H1 (cell line): ENCODE measurements at regions not wholly inside any gene's neighbourhood (a gene's known extent, or its start where the extent isn't known, plus 50 kb on each side); places are given as distances from the start of the nearest gene placed in this dataset.

Experiments used
- CTCF ChIA-PET: fragments of 300-600 bp; sonication (Branson Sonifier 250); formaldehyde crosslinking; loops from one replicate; lab custom pipeline; 2021; ENCODE audit not compliant: partially characterized antibody; lab: Charles Lee
- POLR2A ChIA-PET: fragments of 300-600 bp; sonication (Branson Sonifier 250); formaldehyde crosslinking; loops from one replicate; lab custom pipeline; 2021; ENCODE audit warnings: inconsistent platforms; ENCODE audit not compliant: partially characterized antibody; lab: Charles Lee
- DNase-seq, 2 experiments: peaks; one replicate each; pipeline versions ENCODE4 v3.0.0 to v3.0.0-alpha.2; 2010 to 2022; ENCODE audit warnings: low spot score in 2 of 2, low read depth in 1 of 2, mixed read lengths in 1 of 2
- FAIRE-seq: peaks from 2 replicates; lab custom pipeline; 2011; peaks lifted over from hg19 to GRCh38; lab: Jason Lieb, UNC
- H2AFZ ChIP-seq: 2 replicates; pipeline ENCODE4 v1.8.1; 2012; ENCODE audit warnings: low read length, inconsistent platforms
- H2AK5ac ChIP-seq: 2 replicates; pipeline ENCODE4 v1.6.1; 2013; ENCODE audit warnings: low read depth, low read length
- H2BK120ac ChIP-seq: replicated peaks from 2 replicates; pipeline ENCODE3; 2013; ENCODE audit warnings: low read depth, low read length, inconsistent platforms
- H2BK12ac ChIP-seq: 2 replicates; pipeline ENCODE4 v1.6.1; 2013; ENCODE audit warnings: low read depth, low read length
- H2BK15ac ChIP-seq: 2 replicates; pipeline ENCODE4 v1.6.1; 2013; ENCODE audit warnings: low read length
- H2BK20ac ChIP-seq: 2 replicates; pipeline ENCODE4 v1.6.1; 2013; ENCODE audit warnings: low read length
- H2BK5ac ChIP-seq: 2 replicates; pipeline ENCODE4 v1.6.1; 2013; ENCODE audit warnings: low read depth, low read length
- H3K14ac ChIP-seq: 2 replicates; pipeline ENCODE4 v1.6.1; 2013; ENCODE audit warnings: inconsistent platforms; ENCODE audit not compliant: insufficient read length
- H3K18ac ChIP-seq: 2 replicates; pipeline ENCODE4 v1.6.1; 2013; ENCODE audit warnings: low read length; ENCODE audit errors: extremely low read depth
- H3K23ac ChIP-seq: 2 replicates; pipeline ENCODE4 v1.6.1; 2013; ENCODE audit warnings: inconsistent platforms; ENCODE audit not compliant: insufficient read length
- H3K23me2 ChIP-seq: 2 replicates; pipeline ENCODE4 v1.6.1; 2013; ENCODE audit warnings: low read depth, low read length
- H3K27ac ChIP-seq: 2 replicates; pipeline ENCODE4 v1.6.1; 2011; ENCODE audit warnings: low read depth, low read length, inconsistent platforms
- H3K27me3 ChIP-seq, 4 experiments: replicated peaks in 1 of 4; 1 replicate in 1 of 4; 2 replicates in 3 of 4; pipeline versions ENCODE4 v1.6.1 to v1.8.1; 2011 to 2013; ENCODE audit warnings: low read length in 3 of 4, mild to moderate bottlenecking in 3 of 4, inconsistent platforms in 2 of 4, mixed read lengths in 2 of 4, moderate library complexity in 1 of 4; ENCODE audit not compliant: control insufficient read depth in 3 of 4, insufficient read depth in 3 of 4; ENCODE audit errors: extremely low read depth in 1 of 4
- H3K36me3 ChIP-seq, 4 experiments: 2 replicates each; pipeline versions ENCODE4 v1.6.1 to v1.8.1; 2011 to 2013; ENCODE audit warnings: mild to moderate bottlenecking in 4 of 4, low read length in 3 of 4, moderate library complexity in 2 of 4, control low read depth in 1 of 4, inconsistent platforms in 1 of 4; ENCODE audit not compliant: insufficient read depth in 4 of 4, control insufficient read depth in 2 of 4
- H3K4ac ChIP-seq: replicated peaks from 2 replicates; pipeline ENCODE3; 2013; ENCODE audit warnings: low read length, low read depth, mixed read lengths, inconsistent platforms; ENCODE audit not compliant: insufficient read length
- H3K4me1 ChIP-seq, 4 experiments: replicated peaks in 1 of 4; 1 replicate in 1 of 4; 2 replicates in 3 of 4; pipeline versions ENCODE4 v1.6.1 to v1.8.1; 2011 to 2013; ENCODE audit warnings: low read length in 3 of 4, inconsistent platforms in 2 of 4, mixed read lengths in 1 of 4; ENCODE audit not compliant: insufficient read depth in 4 of 4, control insufficient read depth in 3 of 4
- H3K4me2 ChIP-seq, 2 experiments: 2 replicates each; pipeline versions ENCODE4 v1.6.1 to v1.8.1; 2011 to 2013; ENCODE audit warnings: low read depth in 2 of 2, low read length in 2 of 2, control low read depth in 1 of 2, inconsistent platforms in 1 of 2, mild to moderate bottlenecking in 1 of 2; ENCODE audit not compliant: insufficient read depth in 1 of 2
- H3K4me3 ChIP-seq, 4 experiments: fragments of 200-600, 300-600 bp in 1 of 4; sonication (generic), shearing (Covaris generic), sonication (Bioruptor Twin) in 1 of 4; 2 replicates each; pipeline versions ENCODE4 v1.5.1 to v1.8.1; 2011 to 2016; ENCODE audit warnings: low read length in 4 of 4, low read depth in 3 of 4, control low read depth in 2 of 4, inconsistent platforms in 2 of 4, mild to moderate bottlenecking in 2 of 4, mixed read lengths in 1 of 4, moderate library complexity in 1 of 4; ENCODE audit not compliant: insufficient read depth in 2 of 4; ENCODE audit errors: extremely low read depth in 1 of 4
- H3K56ac ChIP-seq: replicated peaks from 2 replicates; pipeline ENCODE3; 2013; ENCODE audit warnings: low read depth, mild to moderate bottlenecking, mixed read lengths, low read length, inconsistent platforms; ENCODE audit not compliant: insufficient read length
- H3K79me1 ChIP-seq: 2 replicates; pipeline ENCODE4 v1.6.1; 2013; ENCODE audit warnings: low read depth, low read length, control low read depth
- H3K79me2 ChIP-seq, 2 experiments: 2 replicates each; pipeline versions ENCODE4 v1.6.1 to v1.8.1; 2012 to 2013; ENCODE audit warnings: low read length in 2 of 2, mild to moderate bottlenecking in 2 of 2, inconsistent platforms in 1 of 2; ENCODE audit not compliant: insufficient read depth in 2 of 2, control insufficient read depth in 1 of 2
- H3K9ac ChIP-seq, 4 experiments: replicated peaks in 1 of 4; 1 replicate in 1 of 4; 2 replicates in 3 of 4; pipeline versions ENCODE4 v1.6.1 to v1.8.1; 2011 to 2013; ENCODE audit warnings: low read depth in 3 of 4, low read length in 3 of 4, control low read depth in 2 of 4, mild to moderate bottlenecking in 2 of 4, moderate library complexity in 2 of 4, inconsistent platforms in 1 of 4; ENCODE audit errors: extremely low read depth in 1 of 4
- H3K9me3 ChIP-seq, 2 experiments: 2 replicates each; pipeline versions ENCODE4 v1.6.1 to v1.8.1; 2012 to 2013; ENCODE audit warnings: mild to moderate bottlenecking in 2 of 2, moderate library complexity in 2 of 2, control low read depth in 1 of 2, inconsistent platforms in 1 of 2, low read depth in 1 of 2, low read length in 1 of 2, mixed read lengths in 1 of 2; ENCODE audit not compliant: insufficient read depth in 2 of 2
- H4K20me1 ChIP-seq, 2 experiments: replicated peaks in 1 of 2; 2 replicates each; pipeline versions ENCODE3 to v1.8.1; 2011 to 2013; ENCODE audit warnings: inconsistent platforms in 2 of 2, low read length in 2 of 2, mild to moderate bottlenecking in 1 of 2; ENCODE audit not compliant: insufficient read depth in 2 of 2, control insufficient read depth in 1 of 2
- H4K5ac ChIP-seq: 2 replicates; pipeline ENCODE4 v1.6.1; 2013; ENCODE audit warnings: low read length, low read depth, mixed read lengths, inconsistent platforms; ENCODE audit not compliant: insufficient read length
- H4K8ac ChIP-seq: 2 replicates; pipeline ENCODE4 v1.8.0; 2013; ENCODE audit warnings: mild to moderate bottlenecking, moderate library complexity, low read length, inconsistent platforms; ENCODE audit not compliant: insufficient read depth; ENCODE audit errors: extremely low read depth
- H4K91ac ChIP-seq: replicated peaks from 2 replicates; pipeline ENCODE3; 2013; ENCODE audit warnings: low read length, mixed read lengths, inconsistent platforms; ENCODE audit not compliant: insufficient read length
- ASH2L ChIP-seq: fragments of 200-600, 300-600 bp; sonication (generic); IDR thresholded peaks from one replicate; pipeline ENCODE4 v1.7.1; 2017; ENCODE audit warnings: low read length
- FOSL1 ChIP-seq: IDR thresholded peaks from 2 replicates; pipeline ENCODE4 v1.6.1; 2011; ENCODE audit warnings: mild to moderate bottlenecking, low read depth, low read length, moderate library complexity; ENCODE audit not compliant: insufficient read depth
- JUN ChIP-seq: IDR thresholded peaks from 2 replicates; pipeline ENCODE4 v1.6.1; 2011; ENCODE audit warnings: low read depth, mild to moderate bottlenecking, improper control_type of control experiment, low read length
- JUND ChIP-seq: IDR thresholded peaks from 2 replicates; pipeline ENCODE4 v1.6.1; 2011; ENCODE audit warnings: mild to moderate bottlenecking, improper control_type of control experiment, low read length
- POLR2AphosphoS5 ChIP-seq: IDR thresholded peaks from 2 replicates; pipeline ENCODE4 v1.6.1; 2011; ENCODE audit warnings: low read depth, low read length
- POU5F1 ChIP-seq: IDR thresholded peaks from 2 replicates; pipeline ENCODE4 v1.6.1; 2011; ENCODE audit warnings: low read depth, mild to moderate bottlenecking, low read length, moderate library complexity
- YY1 ChIP-seq: IDR thresholded peaks from 2 replicates; pipeline ENCODE4 v1.6.1; 2011; ENCODE audit warnings: low read depth, mild to moderate bottlenecking, low read length
- WGBS, 2 experiments: shearing (Covaris generic) in 1 of 2; methylation state at CpG; one replicate each; pipeline versions ENCODE4 v1.1.6 to v1.1.7; 2013 to 2015; ENCODE audit warnings: low lambda C conversion rate in 2 of 2, mixed read lengths in 2 of 2, inconsistent platforms in 1 of 2, low coverage in 1 of 2, missing lambda C conversion rate in 1 of 2; ENCODE audit not compliant: insufficient replicate concordance in 2 of 2, insufficient coverage in 1 of 2, insufficient read length in 1 of 2; ENCODE audit errors: extremely low coverage in 1 of 2, missing lambda C conversion rate in 1 of 2; 5-methylcytosine and 5-hydroxymethylcytosine counted together
- TF ChIP-seq, protein P1 (sequence below): IDR thresholded peaks from 2 replicates; pipeline ENCODE4 v1.6.1; 2012; ENCODE audit warnings: low read length, inconsistent platforms

DNA sequence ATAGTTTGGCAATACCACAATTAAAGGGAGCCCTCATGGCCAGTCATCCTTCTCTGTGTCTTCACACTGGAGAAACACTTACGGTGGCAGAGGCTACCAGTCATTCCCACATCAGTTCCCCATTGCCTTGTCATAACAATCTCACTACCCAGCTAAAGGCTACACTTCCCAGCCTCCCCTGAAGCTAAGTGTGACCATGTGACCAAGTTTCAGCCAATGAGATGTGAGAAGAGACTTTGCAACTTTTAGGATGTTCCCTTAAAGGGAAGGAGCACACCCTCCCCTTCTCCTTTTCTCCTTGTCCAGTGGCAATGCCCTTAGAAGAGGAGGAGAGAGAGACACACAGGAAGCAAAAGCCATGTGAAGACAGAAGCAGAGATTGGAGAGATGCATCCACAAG lies 89.0 kb upstream of the RAB12 start:
- H2BK120ac ChIP-seq = no peak overlapping the region
- H4K20me1 ChIP-seq = no peaks in the 10 kb centered on the region
- no peak overlapping the region for H3K4me2 ChIP-seq
- POLR2A ChIA-PET = no interaction called here
- no peak overlapping the region for H3K18ac ChIP-seq
- no peak overlapping the region for H3K56ac ChIP-seq
- H2AFZ ChIP-seq = no peak overlapping the region
- H2BK20ac ChIP-seq = no peak overlapping the region
- H2BK5ac ChIP-seq = no peak overlapping the region
- no peak overlapping the region for H3K4ac ChIP-seq
- H3K14ac ChIP-seq = no peak overlapping the region
- H2AK5ac ChIP-seq = no peak overlapping the region
- H3K9ac ChIP-seq = no peak overlapping the region
- no peak for DNase-seq
- no peak overlapping the region for H3K4me3 ChIP-seq
- CTCF ChIA-PET = no interaction called here
- H3K9me3 ChIP-seq = peaks cover 8 to 12% of the 10 kb centered on the region in 2 experiments
- H3K4me1 ChIP-seq = no peaks in the 10 kb centered on the region
- H2BK15ac ChIP-seq = no peak overlapping the region
- H3K79me2 ChIP-seq = no peaks in the 10 kb centered on the region
- H3K27ac ChIP-seq = no peak overlapping the region
- no peak overlapping the region for H4K5ac ChIP-seq
- H2BK12ac ChIP-seq = no peak overlapping the region
- no peak overlapping the region for H3K23ac ChIP-seq
- 91% methylated on average over 1 of the region's 1 CpG; no CpG with 5 or more reads in 1 of the 2 experiments for WGBS, 2 experiments
- TF ChIP-seq, protein P1, sequence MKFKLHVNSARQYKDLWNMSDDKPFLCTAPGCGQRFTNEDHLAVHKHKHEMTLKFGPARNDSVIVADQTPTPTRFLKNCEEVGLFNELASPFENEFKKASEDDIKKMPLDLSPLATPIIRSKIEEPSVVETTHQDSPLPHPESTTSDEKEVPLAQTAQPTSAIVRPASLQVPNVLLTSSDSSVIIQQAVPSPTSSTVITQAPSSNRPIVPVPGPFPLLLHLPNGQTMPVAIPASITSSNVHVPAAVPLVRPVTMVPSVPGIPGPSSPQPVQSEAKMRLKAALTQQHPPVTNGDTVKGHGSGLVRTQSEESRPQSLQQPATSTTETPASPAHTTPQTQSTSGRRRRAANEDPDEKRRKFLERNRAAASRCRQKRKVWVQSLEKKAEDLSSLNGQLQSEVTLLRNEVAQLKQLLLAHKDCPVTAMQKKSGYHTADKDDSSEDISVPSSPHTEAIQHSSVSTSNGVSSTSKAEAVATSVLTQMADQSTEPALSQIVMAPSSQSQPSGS = no peak
- TF ChIP-seq ASH2L (no peak), JUN (no peak), JUND (no peak), FOSL1 (no peak), POLR2AphosphoS5 (no peak), POU5F1 (no peak), YY1 (no peak)
- no peak for FAIRE-seq
- no peaks in the 10 kb centered on the region for H3K36me3 ChIP-seq
- no peak overlapping the region for H4K8ac ChIP-seq
- no peaks in the 10 kb centered on the region for H3K23me2 ChIP-seq
- no peak overlapping the region for H4K91ac ChIP-seq
- no peaks in the 10 kb centered on the region for H3K27me3 ChIP-seq
- H3K79me1 ChIP-seq = no peaks in the 10 kb centered on the region
